ENCODE measurements at regions not wholly inside any gene's neighbourhood (a gene's known extent, or its start where the extent isn't known, plus 50 kb on each side); places are given as distances from the start of the nearest gene placed in this dataset.

DNA sequence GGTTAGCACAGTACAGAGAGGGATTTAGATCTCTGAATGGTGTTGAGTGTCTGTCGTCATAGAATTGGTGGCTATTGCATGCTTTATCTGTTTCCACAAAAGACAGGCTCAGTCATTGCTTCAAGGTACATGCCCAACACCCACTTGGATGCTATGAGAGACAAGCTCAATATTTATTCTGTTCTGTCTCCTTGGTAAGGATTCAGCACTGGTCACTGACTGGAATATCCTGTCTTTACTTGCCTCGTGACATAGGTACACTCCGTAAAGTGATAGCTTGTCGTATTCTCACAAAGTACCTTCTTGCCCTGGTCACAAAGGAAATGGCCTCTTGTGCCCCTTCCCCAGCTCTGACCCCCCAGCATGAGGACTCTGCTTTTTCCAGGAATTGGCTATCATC lies 72.8 kb upstream of the CTNNB1 start:
- no CpG with 5 or more reads among the region's 4 CpGs for WGBS (ENCODE audit: extremely low coverage, insufficient read length, low lambda C conversion rate)
- H2BK5ac ChIP-seq (ENCODE audit: insufficient read length, low read length), result no peak overlapping the region
- no peaks in the 10 kb centered on the region for H3K4me1 ChIP-seq (ENCODE audit: insufficient read depth, low read length)
- H3K9me3 ChIP-seq (ENCODE audit: control insufficient read depth, low read depth, low read length), result no peaks in the 10 kb centered on the region
- H3K4me3 Mint-ChIP-seq, result no peak overlapping the region
- no peaks in the 10 kb centered on the region for H4K20me1 ChIP-seq (ENCODE audit: control insufficient read depth, insufficient read depth, insufficient read length)
- H3K4ac ChIP-seq (ENCODE audit: low read depth, low read length), result no peak overlapping the region
- peaks cover 13 to 18% of the 10 kb centered on the region in 2 experiments for H3K4me1 Mint-ChIP-seq
- H4K91ac ChIP-seq (ENCODE audit: insufficient read length, low read depth, low read length), result no peak overlapping the region
- no peaks in the 10 kb centered on the region for H3K27me3 ChIP-seq (ENCODE audit: insufficient read depth, low read length)
- no peak overlapping the region for H3K23ac ChIP-seq (ENCODE audit: insufficient read length, low read depth, low read length)
- no peak overlapping the region for H3K14ac ChIP-seq (ENCODE audit: insufficient read depth, low read length)
- no peak overlapping the region for H2BK15ac ChIP-seq (ENCODE audit: low read depth, low read length)
- H3K36me3 Mint-ChIP-seq (ENCODE audit: insufficient read depth in 1 of 3, low read depth in 3 of 3), result peaks cover 14 to 36% (median 16%) of the 10 kb centered on the region in 3 experiments
- H2BK12ac ChIP-seq (ENCODE audit: insufficient read length, low read depth, low read length), result no peak overlapping the region
- no peak overlapping the region for H2BK120ac ChIP-seq (ENCODE audit: low read depth, low read length, poor library complexity, severe bottlenecking)
- no peak overlapping the region for H3K9ac ChIP-seq (ENCODE audit: extremely low read depth, insufficient read length, low read length)
- no peak overlapping the region for H3K18ac ChIP-seq (ENCODE audit: insufficient read length, low read depth, low read length)
- H3T11ph ChIP-seq (ENCODE audit: low read length), result no peak overlapping the region
- DNase-seq, result no peak
- H3K4me2 ChIP-seq (ENCODE audit: insufficient read depth, insufficient read length, low read length), result no peak overlapping the region
- no peak overlapping the region for H2AK5ac ChIP-seq (ENCODE audit: insufficient read length, low read length)
- H3K9me3 Mint-ChIP-seq, result peaks cover 30 to 43% of the 10 kb centered on the region in 2 experiments
- H3K27ac Mint-ChIP-seq, result no peak overlapping the region
- H3K79me2 ChIP-seq (ENCODE audit: insufficient read depth, low read length), result no peaks in the 10 kb centered on the region
- H3K27me3 Mint-ChIP-seq (ENCODE audit: low read depth), result peaks cover 5% of the 10 kb centered on the region
- no peaks in the 10 kb centered on the region for H3K23me2 ChIP-seq (ENCODE audit: insufficient read length, low read depth, low read length, poor library complexity, severe bottlenecking)
- no peak overlapping the region for H2AFZ ChIP-seq (ENCODE audit: low read length)
- no peak overlapping the region for H2BK20ac ChIP-seq (ENCODE audit: low read depth, low read length, poor library complexity, severe bottlenecking)
- no peak overlapping the region for H3K27ac ChIP-seq (ENCODE audit: insufficient read length, low read depth, low read length)
- H3K56ac ChIP-seq (ENCODE audit: insufficient read length, low read depth, low read length), result no peak overlapping the region
- no peak overlapping the region for H4K8ac ChIP-seq (replicated peaks; ENCODE audit: insufficient read length, low read depth, low read length)
- H4K5ac ChIP-seq (ENCODE audit: insufficient read length, low read depth, low read length), result no peak overlapping the region
- no peaks in the 10 kb centered on the region for H3K79me1 ChIP-seq (ENCODE audit: insufficient read depth, low read depth, low read length, poor library complexity, severe bottlenecking)
- TF ChIP-seq, protein P1, sequence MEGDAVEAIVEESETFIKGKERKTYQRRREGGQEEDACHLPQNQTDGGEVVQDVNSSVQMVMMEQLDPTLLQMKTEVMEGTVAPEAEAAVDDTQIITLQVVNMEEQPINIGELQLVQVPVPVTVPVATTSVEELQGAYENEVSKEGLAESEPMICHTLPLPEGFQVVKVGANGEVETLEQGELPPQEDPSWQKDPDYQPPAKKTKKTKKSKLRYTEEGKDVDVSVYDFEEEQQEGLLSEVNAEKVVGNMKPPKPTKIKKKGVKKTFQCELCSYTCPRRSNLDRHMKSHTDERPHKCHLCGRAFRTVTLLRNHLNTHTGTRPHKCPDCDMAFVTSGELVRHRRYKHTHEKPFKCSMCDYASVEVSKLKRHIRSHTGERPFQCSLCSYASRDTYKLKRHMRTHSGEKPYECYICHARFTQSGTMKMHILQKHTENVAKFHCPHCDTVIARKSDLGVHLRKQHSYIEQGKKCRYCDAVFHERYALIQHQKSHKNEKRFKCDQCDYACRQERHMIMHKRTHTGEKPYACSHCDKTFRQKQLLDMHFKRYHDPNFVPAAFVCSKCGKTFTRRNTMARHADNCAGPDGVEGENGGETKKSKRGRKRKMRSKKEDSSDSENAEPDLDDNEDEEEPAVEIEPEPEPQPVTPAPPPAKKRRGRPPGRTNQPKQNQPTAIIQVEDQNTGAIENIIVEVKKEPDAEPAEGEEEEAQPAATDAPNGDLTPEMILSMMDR (conservative IDR thresholded peaks at IDR 0.05), result no peak

All from H9 (cell line).